HFF-Myc (cell line): ENCODE measurements at regions not wholly inside any gene's neighbourhood (a gene's known extent, or its start where the extent isn't known, plus 50 kb on each side); places are given as distances from the start of the nearest gene placed in this dataset.
"Not testable (repeated sequence)": the region's sequence is repeated elsewhere in the genome, so short reads cannot be mapped to it uniquely, and the experiment has no call there.

Experiments
- DNase-seq: peaks from one replicate; pipeline ENCODE4 v3.0.0-alpha.2; 2011; ENCODE audit warnings: low read depth; ENCODE audit errors: extremely low read depth
- H3K4me3 ChIP-seq: replicated peaks from 2 replicates; pipeline ENCODE4 v1.5.1; 2011; ENCODE audit warnings: low read depth, mild to moderate bottlenecking, control low read depth, low read length
- TF ChIP-seq, protein P1 (sequence below): IDR thresholded peaks from 2 replicates; pipeline ENCODE4 v1.5.1; 2012; ENCODE audit warnings: mild to moderate bottlenecking, low read depth, low read length, control low read depth; ENCODE audit errors: missing control alignments

DNA sequence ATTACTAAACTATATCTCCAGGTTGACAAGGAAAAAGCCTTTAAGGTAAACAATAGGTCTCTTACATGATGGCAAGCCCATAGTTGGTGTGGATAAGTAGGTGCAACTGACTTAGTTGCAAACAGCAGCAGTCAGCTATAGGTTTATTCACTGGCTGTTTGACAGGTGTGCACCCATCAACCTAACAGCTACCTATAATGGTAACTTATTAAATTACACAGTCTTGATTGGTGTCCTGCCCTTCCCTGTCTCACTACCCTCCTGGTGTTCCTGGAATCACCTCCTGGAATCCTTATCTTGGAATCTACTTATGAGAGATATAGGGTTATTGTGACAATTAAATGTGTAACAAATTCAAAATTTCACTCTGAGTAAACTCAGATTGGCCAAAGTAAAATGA is 467.8 kb upstream of the UBE2E2 start:
- no peak for DNase-seq
- TF ChIP-seq, protein P1, sequence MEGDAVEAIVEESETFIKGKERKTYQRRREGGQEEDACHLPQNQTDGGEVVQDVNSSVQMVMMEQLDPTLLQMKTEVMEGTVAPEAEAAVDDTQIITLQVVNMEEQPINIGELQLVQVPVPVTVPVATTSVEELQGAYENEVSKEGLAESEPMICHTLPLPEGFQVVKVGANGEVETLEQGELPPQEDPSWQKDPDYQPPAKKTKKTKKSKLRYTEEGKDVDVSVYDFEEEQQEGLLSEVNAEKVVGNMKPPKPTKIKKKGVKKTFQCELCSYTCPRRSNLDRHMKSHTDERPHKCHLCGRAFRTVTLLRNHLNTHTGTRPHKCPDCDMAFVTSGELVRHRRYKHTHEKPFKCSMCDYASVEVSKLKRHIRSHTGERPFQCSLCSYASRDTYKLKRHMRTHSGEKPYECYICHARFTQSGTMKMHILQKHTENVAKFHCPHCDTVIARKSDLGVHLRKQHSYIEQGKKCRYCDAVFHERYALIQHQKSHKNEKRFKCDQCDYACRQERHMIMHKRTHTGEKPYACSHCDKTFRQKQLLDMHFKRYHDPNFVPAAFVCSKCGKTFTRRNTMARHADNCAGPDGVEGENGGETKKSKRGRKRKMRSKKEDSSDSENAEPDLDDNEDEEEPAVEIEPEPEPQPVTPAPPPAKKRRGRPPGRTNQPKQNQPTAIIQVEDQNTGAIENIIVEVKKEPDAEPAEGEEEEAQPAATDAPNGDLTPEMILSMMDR = no peak
- H3K4me3 ChIP-seq = no peak overlapping the region

DNA sequence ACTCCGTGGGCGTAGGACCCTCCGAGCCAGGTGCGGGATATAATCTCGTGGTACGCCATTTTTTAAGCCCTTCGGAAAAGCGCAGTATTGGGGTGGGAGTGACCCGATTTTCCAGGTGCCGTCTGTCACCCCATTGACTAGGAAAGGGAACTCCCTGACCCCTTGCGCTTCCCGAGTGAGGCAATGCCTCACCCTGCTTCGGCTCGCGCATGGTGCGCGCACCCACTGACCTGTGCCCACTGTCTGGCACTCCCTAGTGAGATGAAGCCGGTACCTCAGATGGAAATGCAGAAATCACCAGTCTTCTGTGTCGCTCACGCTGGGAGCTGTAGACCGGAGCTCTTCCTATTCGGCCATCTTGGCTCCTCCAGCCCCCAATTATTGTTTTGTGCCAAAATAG is 459.7 kb upstream of the UBE2E2 start:
- DNase-seq, H3K4me3 ChIP-seq: not testable (repeated sequence)

DNA sequence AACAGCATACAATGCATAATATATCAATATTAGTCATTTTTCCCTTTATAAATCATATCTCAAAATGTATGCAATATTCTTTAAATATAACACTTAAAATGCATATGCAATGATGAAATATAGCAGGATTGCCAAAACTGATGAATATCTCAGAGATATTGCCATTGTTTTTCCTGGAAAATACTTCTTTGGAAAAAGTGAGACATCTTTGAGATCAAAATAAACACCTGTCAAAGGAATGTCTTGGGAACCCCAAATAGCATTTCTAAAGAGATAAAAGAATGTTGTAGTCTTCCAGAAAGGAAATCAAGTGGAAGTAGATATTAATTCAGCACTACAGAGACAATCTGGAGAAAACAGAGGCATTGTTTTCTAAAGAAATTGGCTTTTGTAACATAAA is 457.8 kb upstream of the UBE2E2 start:
- no peak for DNase-seq
- no peak overlapping the region for H3K4me3 ChIP-seq
- TF ChIP-seq, protein P1 = no peak

DNA sequence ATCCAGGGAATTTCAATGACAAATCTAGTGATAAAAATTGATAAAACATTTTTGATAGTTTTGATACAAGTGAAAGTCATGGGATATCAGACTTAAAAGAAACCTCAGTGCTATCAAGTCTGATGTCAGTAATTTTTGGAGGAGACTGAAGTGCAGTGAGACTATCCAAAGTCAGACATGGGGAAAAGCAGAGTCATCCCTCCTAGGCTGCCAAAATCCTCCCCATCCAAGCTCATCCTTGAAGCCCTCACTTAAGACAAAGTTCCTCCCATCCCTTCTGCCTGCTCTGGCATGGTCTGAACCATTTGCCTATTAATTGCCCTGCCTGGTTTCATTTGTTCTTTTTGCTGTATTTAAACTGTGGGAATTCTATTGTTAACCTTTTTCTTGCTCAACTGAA is 456.9 kb upstream of the UBE2E2 start:
- no peak overlapping the region for H3K4me3 ChIP-seq
- TF ChIP-seq, protein P1 = no peak
- no peak for DNase-seq

DNA sequence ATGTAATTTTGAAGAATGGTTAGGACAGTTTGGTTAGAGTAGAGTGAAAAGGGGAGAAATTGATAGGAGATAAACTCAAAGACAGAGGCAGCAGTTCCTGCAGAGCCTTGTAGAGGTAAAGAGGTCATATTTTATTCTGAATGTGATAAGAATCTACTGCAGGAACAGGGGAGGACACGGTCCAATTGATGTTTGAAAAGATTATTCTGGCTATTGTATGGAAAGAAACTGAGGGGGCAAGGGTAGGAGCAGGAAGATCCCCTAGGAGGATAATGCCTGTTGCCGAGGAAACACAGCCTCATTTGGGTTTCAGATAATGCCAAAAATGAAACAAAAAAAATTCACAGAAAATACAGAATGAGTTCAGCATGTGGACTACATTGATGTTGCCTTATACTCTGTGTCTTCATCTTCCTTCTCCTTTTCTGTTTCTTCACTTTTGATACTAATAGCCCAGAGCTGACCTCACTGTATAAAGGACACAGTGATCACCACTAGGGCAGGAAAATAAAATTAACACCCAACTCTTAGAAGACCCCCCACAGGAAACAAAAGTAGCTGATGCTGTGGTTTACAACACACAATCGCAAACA is 454.6 kb upstream of the UBE2E2 start:
- H3K4me3 ChIP-seq = no peak overlapping the region
- no peak for DNase-seq
- TF ChIP-seq, protein P1 = no peak

DNA sequence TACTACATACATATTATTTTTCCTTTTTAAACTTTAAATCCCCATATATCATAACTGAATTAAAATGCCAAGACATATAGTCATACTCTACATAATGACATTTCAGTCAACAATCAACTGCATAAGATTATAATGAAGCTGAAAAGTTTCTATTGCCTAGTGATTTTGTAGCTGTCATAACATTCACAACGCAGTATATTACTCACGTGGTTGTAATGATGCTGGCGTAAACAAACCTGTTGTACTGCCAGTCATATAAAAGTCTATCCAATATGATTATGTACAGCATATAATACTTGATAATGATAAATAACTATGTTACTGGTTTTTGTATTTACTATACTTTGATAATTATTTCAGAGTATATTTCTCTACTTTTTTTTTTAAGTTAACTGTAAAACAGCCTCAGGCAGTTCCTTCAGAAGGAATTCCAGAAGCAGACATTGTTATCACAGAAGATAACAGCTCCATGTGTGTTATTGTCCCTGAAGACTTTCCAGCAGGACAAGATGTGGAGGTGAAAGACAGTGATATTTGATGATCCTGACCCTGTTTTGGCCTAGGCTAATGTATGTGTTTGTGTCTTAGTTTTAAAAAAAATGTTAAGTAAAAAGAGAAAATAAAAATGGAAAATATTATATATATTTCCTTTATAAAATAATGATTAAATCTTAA is 443.4 kb upstream of the UBE2E2 start:
- no peak overlapping the region for H3K4me3 ChIP-seq
- DNase-seq = no peak
- TF ChIP-seq, protein P1 = no peak

DNA sequence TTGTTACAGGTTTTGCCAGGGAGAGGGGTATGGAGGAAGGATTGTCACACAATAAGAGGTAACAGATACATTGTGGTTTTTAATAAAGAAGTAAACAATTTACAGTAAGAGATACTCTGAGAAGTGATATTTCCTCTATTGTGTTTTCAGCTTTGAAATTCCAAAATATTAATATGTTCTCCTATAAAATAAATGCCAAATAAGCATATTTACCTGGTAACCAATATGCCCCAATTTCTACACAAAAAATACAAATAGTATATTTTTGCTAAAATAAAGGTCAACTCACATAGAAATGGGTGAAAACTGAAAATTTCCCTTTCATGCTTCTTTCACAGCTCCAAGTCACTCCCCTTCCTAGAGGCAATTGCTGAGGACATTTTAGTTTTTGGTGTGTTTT is 437.4 kb upstream of the UBE2E2 start:
- DNase-seq = no peak
- TF ChIP-seq, protein P1 = no peak
- H3K4me3 ChIP-seq = no peak overlapping the region
